GM20000 (cell line): ENCODE measurements at regions not wholly inside any gene's neighbourhood (a gene's known extent, or its start where the extent isn't known, plus 50 kb on each side); places are given as distances from the start of the nearest gene placed in this dataset.

Experiments used
- DNase-seq: peaks from one replicate; pipeline ENCODE4 v3.0.0; 2012; ENCODE audit warnings: low spot score
- CTCF ChIP-seq: IDR thresholded peaks from 2 replicates; pipeline ENCODE4 v1.5.1; 2012; ENCODE audit warnings: mild to moderate bottlenecking, control low read depth; ENCODE audit errors: extremely low read depth, missing control alignments

GRCh38 chr13:109416001-109416400 is 370.4 kb downstream of the IRS2 start:
- no peak for TF ChIP-seq CTCF
- no peak for DNase-seq

- TF ChIP-seq CTCF: no peak
- no peak for DNase-seq
Measured at GRCh38 chr13:109415057-109415456, 371.3 kb downstream of the IRS2 start.

- DNase-seq: no peak
- no peak for TF ChIP-seq CTCF
Measured at GRCh38 chr13:109412283-109412901, 374.0 kb downstream of the IRS2 start.

GRCh38 chr13:109410868-109411267 is 375.5 kb downstream of the IRS2 start:
- DNase-seq: no peak
- no peak for TF ChIP-seq CTCF

- DNase-seq: no peak
- TF ChIP-seq CTCF: no peak
Measured at GRCh38 chr13:109408591-109409382, 377.6 kb downstream of the IRS2 start.

GRCh38 chr13:109406376-109406992 is 379.9 kb downstream of the IRS2 start:
- no peak for TF ChIP-seq CTCF
- no peak for DNase-seq

GRCh38 chr13:109403012-109403421 is 383.4 kb downstream of the IRS2 start:
- DNase-seq: no peak
- no peak for TF ChIP-seq CTCF
